Endothelial cell (in vitro differentiated cells): ENCODE measurements at regions not wholly inside any gene's neighbourhood (a gene's known extent, or its start where the extent isn't known, plus 50 kb on each side); places are given as distances from the start of the nearest gene placed in this dataset.

ENCODE experiments used
- DNase-seq: peaks from one replicate; pipeline ENCODE4 v3.0.0; 2021; ENCODE audit warnings: low spot score
- H3K27ac Mint-ChIP-seq: one replicate; pipeline ENCODE4 v1.8.0; 2021; ENCODE audit warnings: mixed read lengths, inconsistent platforms; ENCODE audit not compliant: unreplicated experiment
- H3K27me3 Mint-ChIP-seq: one replicate; pipeline ENCODE4 v1.8.0; 2021; ENCODE audit warnings: mild to moderate bottlenecking, moderate library complexity, mixed read lengths, inconsistent platforms; ENCODE audit not compliant: unreplicated experiment
- H3K36me3 Mint-ChIP-seq: one replicate; pipeline ENCODE4 v1.8.0; 2021; ENCODE audit warnings: mild to moderate bottlenecking, low read depth, mixed read lengths, inconsistent platforms; ENCODE audit not compliant: unreplicated experiment
- H3K4me1 Mint-ChIP-seq: one replicate; pipeline ENCODE4 v1.8.0; 2021; ENCODE audit warnings: mild to moderate bottlenecking, mixed read lengths, inconsistent platforms; ENCODE audit not compliant: unreplicated experiment
- H3K4me3 Mint-ChIP-seq: one replicate; pipeline ENCODE4 v1.8.0; 2021; ENCODE audit warnings: mild to moderate bottlenecking, mixed read lengths, inconsistent platforms; ENCODE audit not compliant: unreplicated experiment
- H3K9me3 Mint-ChIP-seq: one replicate; pipeline ENCODE4 v1.8.0; 2021; ENCODE audit warnings: mixed read lengths, inconsistent platforms; ENCODE audit not compliant: unreplicated experiment
- CTCF ChIP-seq: fragments of 200-600 bp; sonication (generic); IDR thresholded peaks from one replicate; pipeline ENCODE4 v1.5.0; 2021; ENCODE audit warnings: antibody characterized with exemption; ENCODE audit not compliant: unreplicated experiment

GRCh38 chr13:84255226-84255797 is 373.0 kb upstream of the SLITRK1 start:
- H3K36me3 Mint-ChIP-seq = peaks cover 3% of the 10 kb centered on the region
- no peaks in the 10 kb centered on the region for H3K27me3 Mint-ChIP-seq
- no peak for DNase-seq
- no peak for TF ChIP-seq CTCF
- H3K4me1 Mint-ChIP-seq = no peaks in the 10 kb centered on the region
- peaks cover 6% of the 10 kb centered on the region for H3K9me3 Mint-ChIP-seq
- H3K27ac Mint-ChIP-seq = no peak overlapping the region
- H3K4me3 Mint-ChIP-seq = no peak overlapping the region

DNA sequence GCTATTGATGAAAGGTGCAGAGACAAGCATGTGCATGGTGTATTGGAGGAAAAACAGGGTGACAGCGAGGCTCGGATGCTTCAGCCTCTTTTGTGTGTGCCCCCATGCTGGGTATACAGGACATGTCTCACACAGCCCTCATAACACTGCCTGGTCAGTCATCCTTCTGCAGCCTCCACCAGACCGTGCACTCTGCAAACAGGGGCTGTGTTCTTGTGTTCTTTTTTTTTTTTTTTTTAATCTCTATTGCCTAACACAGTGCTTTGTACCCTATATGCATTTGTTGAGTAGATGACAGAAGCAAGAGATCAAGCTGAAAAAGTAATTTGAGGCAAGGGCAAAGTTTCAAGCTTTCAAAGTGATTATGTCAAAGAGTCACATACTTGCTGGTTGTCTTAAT is 367.2 kb upstream of the SLITRK1 start:
- H3K36me3 Mint-ChIP-seq = peaks cover 3% of the 10 kb centered on the region
- peaks cover 6% of the 10 kb centered on the region for H3K9me3 Mint-ChIP-seq
- no peaks in the 10 kb centered on the region for H3K27me3 Mint-ChIP-seq
- peaks cover under 1% of the 10 kb centered on the region for H3K4me1 Mint-ChIP-seq
- H3K4me3 Mint-ChIP-seq = no peak overlapping the region
- no peak for TF ChIP-seq CTCF
- no peak for DNase-seq
- no peak overlapping the region for H3K27ac Mint-ChIP-seq

DNA sequence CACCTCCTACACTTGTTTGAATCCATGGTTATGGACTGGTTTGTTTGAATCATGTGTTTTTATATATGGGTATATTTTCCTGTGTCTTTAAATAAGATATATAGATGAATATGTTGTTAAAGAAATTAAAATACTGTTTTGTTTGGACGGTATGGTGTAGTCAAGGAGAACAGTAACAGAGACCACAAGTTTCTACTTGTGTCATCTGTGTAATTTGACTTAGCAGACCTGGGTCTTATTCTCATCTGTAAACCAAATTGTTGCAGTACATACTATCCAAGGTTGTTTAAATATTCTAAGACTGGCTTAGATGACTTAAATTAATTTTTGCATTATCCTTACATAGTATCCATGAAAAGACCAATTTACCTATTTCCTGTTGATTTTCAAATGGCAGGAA is 361.1 kb upstream of the SLITRK1 start:
- Mint-ChIP-seq H3K4me3 (no peak overlapping the region), H3K27ac (no peak overlapping the region), H3K9me3 (no peaks in the 10 kb centered on the region), H3K27me3 (no peaks in the 10 kb centered on the region), H3K4me1 (peaks cover 5% of the 10 kb centered on the region), H3K36me3 (no peaks in the 10 kb centered on the region)
- TF ChIP-seq CTCF = no peak
- DNase-seq = no peak

DNA sequence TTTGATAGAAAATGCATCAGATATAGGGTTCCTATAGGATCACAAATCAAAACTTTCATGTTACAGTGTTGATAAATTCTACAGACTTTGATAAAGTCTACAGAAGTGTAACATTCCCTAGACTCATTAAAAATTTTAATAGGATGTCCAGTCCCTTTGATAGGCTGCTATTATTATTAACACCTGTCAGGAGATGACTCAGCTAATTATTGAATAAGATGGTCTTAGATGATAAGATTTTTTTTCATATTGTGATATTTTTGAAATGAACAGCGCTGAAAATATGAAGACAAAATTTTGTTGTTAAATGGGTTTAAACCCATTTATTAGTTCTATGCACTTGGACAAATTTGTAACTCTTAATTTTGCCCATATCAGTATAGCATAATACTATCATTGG is 356.8 kb upstream of the SLITRK1 start:
- H3K27me3 Mint-ChIP-seq = no peaks in the 10 kb centered on the region
- H3K36me3 Mint-ChIP-seq = no peaks in the 10 kb centered on the region
- no peak for TF ChIP-seq CTCF
- H3K9me3 Mint-ChIP-seq = no peaks in the 10 kb centered on the region
- H3K4me1 Mint-ChIP-seq = no peaks in the 10 kb centered on the region
- DNase-seq = no peak
- H3K27ac Mint-ChIP-seq = no peak overlapping the region
- H3K4me3 Mint-ChIP-seq = no peak overlapping the region

DNA sequence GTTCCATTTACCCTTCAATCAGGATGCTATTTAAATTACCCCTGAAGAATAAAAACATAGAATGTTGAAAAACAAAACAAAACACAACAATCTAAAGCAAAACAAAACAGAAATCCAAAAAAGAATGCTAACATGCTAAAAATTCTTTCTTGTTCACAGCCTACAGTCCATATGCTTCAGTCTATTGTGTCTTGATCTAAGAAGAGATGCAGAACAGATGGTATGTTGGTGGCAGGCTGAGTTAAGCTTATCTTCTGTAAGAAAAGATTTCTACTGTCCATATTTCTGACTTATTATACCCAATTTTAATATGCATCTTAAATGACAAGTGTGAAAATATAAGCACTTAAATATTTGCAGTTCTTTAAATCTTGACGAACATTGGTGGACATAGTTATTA is 356.1 kb upstream of the SLITRK1 start:
- H3K9me3 Mint-ChIP-seq = no peaks in the 10 kb centered on the region
- H3K36me3 Mint-ChIP-seq = no peaks in the 10 kb centered on the region
- H3K27ac Mint-ChIP-seq = no peak overlapping the region
- no peak for DNase-seq
- no peak for TF ChIP-seq CTCF
- no peaks in the 10 kb centered on the region for H3K4me1 Mint-ChIP-seq
- H3K4me3 Mint-ChIP-seq = no peak overlapping the region
- no peaks in the 10 kb centered on the region for H3K27me3 Mint-ChIP-seq
